Epithelial cell of proximal tubule (primary cell): ENCODE measurements at regions not wholly inside any gene's neighbourhood (a gene's known extent, or its start where the extent isn't known, plus 50 kb on each side); places are given as distances from the start of the nearest gene placed in this dataset.

Source experiments
- DNase-seq: peaks from one replicate; pipeline ENCODE4 v3.0.0-alpha.2; 2011; ENCODE audit warnings: low read depth
- H3K4me3 ChIP-seq: 2 replicates; pipeline ENCODE4 v1.5.1; 2011; ENCODE audit warnings: low read depth, mild to moderate bottlenecking, low read length
- TF ChIP-seq, protein P1 (sequence below): conservative IDR thresholded peaks from 2 replicates; pipeline ENCODE4 v1.5.1; 2012; ENCODE audit warnings: low read depth, mild to moderate bottlenecking, low read length

DNA sequence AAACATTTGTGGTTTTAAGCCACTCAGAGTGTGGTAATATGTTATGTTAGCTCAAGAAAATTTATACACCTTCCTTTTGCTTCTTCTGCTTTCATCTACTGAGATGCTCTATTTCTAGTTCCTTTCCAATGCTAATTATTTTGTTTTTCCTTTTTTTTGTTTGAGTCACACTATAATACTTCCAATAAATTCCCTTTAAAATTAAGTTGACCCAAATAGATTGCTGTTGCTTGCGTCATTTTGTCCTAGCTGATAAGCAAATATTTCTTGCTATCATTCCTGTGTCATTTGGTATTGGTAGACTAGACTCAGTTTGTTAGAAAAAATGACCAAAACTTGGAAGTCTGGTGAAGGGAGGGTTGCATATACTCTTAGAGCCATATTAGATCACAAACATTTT is 437.0 kb upstream of the CNTN6 start:
- TF ChIP-seq, protein P1, sequence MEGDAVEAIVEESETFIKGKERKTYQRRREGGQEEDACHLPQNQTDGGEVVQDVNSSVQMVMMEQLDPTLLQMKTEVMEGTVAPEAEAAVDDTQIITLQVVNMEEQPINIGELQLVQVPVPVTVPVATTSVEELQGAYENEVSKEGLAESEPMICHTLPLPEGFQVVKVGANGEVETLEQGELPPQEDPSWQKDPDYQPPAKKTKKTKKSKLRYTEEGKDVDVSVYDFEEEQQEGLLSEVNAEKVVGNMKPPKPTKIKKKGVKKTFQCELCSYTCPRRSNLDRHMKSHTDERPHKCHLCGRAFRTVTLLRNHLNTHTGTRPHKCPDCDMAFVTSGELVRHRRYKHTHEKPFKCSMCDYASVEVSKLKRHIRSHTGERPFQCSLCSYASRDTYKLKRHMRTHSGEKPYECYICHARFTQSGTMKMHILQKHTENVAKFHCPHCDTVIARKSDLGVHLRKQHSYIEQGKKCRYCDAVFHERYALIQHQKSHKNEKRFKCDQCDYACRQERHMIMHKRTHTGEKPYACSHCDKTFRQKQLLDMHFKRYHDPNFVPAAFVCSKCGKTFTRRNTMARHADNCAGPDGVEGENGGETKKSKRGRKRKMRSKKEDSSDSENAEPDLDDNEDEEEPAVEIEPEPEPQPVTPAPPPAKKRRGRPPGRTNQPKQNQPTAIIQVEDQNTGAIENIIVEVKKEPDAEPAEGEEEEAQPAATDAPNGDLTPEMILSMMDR, result no peak
- no peak overlapping the region for H3K4me3 ChIP-seq
- no peak for DNase-seq

DNA sequence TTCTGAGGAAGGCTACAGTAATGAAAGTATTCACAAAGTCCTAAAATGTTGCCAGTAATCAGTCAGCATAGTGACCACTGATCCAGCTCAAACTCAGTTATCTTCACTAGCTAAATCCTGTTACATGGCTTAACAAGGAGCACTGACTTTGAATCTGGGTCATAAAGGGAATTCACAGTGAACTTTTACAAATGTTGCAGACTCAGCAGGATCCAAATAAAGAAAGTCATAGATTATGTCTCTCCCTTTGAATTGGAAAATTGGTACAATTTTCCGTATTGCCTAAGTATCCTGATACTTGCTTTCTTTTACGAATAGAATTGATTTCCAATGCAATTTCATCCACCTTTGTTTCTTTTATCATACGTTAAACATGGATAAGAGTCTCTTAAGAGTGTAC is 431.5 kb upstream of the CNTN6 start:
- TF ChIP-seq, protein P1, result no peak
- DNase-seq, result no peak

DNA sequence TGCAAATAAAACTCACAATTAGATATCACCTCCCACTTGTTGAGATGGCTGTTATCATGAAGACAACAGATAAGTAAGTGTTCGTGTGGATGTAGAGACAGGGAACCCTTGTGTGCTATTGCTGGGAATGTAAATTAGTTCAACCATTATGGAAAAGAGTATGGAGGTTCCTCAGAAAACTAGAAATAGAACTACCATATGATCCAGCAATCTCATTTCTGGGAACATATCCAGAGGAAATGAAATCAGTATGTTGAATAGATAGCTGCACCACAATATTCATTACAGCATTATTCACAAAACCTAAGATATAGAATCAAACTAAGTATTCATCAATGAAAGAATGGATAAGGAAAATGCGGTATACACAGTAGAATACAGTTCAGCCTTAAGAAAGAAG is 418.7 kb upstream of the CNTN6 start:
- no peak for DNase-seq
- TF ChIP-seq, protein P1, result no peak
- no peak overlapping the region for H3K4me3 ChIP-seq

More for the DNA sequence above, 431.5 kb upstream of the CNTN6 start:
- no peak overlapping the region for H3K4me3 ChIP-seq

DNA sequence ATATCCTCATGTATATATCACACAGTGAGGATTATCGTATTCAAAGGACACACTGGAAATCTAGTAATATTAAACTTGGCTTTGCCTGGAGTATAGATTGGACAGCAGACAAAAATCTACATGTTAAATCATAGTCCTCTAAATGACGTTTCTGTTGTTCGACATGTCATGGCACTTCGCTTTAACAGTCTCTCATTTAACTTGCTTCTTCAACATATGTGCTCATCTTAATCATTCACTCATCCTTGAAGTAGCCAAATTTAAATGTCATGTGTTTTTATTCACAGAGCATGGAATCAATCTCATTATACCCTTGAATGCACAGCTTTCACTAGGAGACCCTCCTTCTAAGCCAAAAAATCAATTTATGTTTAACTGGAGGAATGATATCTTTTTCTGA is 417.0 kb upstream of the CNTN6 start:
- DNase-seq, result no peak
- no peak overlapping the region for H3K4me3 ChIP-seq
- TF ChIP-seq, protein P1, result no peak

DNA sequence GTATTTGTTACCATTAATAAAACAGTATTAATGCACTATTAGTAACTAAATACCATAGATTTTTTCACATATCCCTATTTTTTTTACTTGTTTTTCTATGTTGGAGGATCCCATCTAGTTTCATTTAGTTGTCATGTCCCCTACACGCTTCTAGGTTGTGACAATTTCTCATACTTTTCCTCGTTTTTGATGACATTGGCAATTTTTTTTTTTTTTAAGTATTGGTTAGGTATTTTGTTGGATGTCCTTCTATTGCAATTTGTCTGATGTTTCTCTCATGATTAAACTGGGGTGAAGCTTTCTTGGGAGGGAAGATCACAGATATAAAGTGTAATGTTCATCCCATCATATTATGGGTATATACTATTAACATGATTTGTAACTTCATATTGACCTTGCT is 409.1 kb upstream of the CNTN6 start:
- DNase-seq, result no peak
- TF ChIP-seq, protein P1, result no peak

DNA sequence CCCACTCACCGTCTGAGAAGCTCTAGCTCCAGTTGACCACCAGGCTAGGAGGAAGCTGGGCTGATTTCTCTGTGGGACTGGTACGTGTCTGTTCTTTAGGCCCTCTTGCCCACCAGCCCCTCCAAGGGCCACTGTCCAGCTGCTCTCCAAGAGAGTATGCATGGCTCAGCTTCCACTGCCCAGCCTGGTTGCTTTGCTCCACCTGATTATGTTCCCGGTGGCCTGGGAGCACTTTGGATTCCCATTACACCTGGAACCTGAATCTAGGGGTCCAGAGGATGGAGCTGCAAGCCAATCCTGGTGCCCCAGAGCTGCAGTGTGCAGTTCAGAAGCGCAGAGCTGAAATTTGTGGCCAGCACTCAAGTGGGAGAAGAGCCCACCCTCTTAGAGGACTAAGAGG is 402.1 kb upstream of the CNTN6 start:
- DNase-seq, result no peak
- TF ChIP-seq, protein P1, result no peak

More for the DNA sequence above, 409.1 kb upstream of the CNTN6 start:
- no peak overlapping the region for H3K4me3 ChIP-seq

DNA sequence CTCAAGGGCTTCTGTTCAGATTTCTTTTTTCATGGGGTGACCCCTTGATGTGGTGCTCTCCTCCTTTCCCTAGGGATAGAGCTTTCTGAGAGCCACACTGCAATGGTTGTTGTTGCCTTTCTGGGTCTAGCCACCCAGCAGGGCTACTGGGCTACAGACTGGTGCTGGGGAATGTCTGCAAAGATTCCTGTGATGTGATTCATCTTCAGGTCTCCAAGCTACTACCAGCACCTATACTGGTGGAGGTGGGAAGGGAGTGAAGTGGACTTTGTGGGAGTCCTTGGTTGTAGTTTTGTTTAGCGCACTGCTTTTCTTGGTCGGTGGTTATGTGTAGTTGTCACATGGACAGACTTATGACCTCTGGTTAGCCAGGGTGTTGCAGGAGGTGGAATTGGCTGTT is 392.3 kb upstream of the CNTN6 start:
- TF ChIP-seq, protein P1, result no peak
- no peak overlapping the region for H3K4me3 ChIP-seq
- no peak for DNase-seq

More for the DNA sequence above, 402.1 kb upstream of the CNTN6 start:
- H3K4me3 ChIP-seq, result no peak overlapping the region
